ENCODE measurements at regions not wholly inside any gene's neighbourhood (a gene's known extent, or its start where the extent isn't known, plus 50 kb on each side); places are given as distances from the start of the nearest gene placed in this dataset.

- Histone ChIP-seq H3K4me3 (no peak overlapping the region), H3K27me3 (no peaks in the 10 kb centered on the region), H3K9ac (ENCODE audit: low read depth in 2 of 2, low read length in 2 of 2) (no peak overlapping the region), H3K27ac (no peak overlapping the region), H3K9me3 (no peaks in the 10 kb centered on the region), H3K36me3 (no peaks in the 10 kb centered on the region), H3K4me1 (no peaks in the 10 kb centered on the region)
- no peak for DNase-seq
- intact Hi-C loops (cut with DNase I) = no loop called here
- no peak for TF ChIP-seq CTCF (IDR thresholded peaks at IDR 0.05)
These were observed 184.1 kb downstream of the CCER1 start for GRCh38 chr12:90770861-90771260.

GRCh38 chr12:90757957-90758356 lies 197.0 kb downstream of the CCER1 start:
- no peaks in the 10 kb centered on the region for H3K9me3 ChIP-seq
- no peak overlapping the region for H3K27ac ChIP-seq
- no peaks in the 10 kb centered on the region for H3K36me3 ChIP-seq
- no peak for TF ChIP-seq CTCF (IDR thresholded peaks at IDR 0.05)
- intact Hi-C loops (cut with DNase I) = no loop called here
- H3K27me3 ChIP-seq = no peaks in the 10 kb centered on the region
- H3K9ac ChIP-seq (ENCODE audit: low read depth in 2 of 2, low read length in 2 of 2) = no peak overlapping the region
- no peak for DNase-seq
- no peak overlapping the region for H3K4me3 ChIP-seq
- H3K4me1 ChIP-seq = no peaks in the 10 kb centered on the region

- H3K9me3 ChIP-seq = no peaks in the 10 kb centered on the region
- H3K4me3 ChIP-seq = no peak overlapping the region
- no peak for TF ChIP-seq CTCF (IDR thresholded peaks at IDR 0.05)
- no peaks in the 10 kb centered on the region for H3K36me3 ChIP-seq
- intact Hi-C loops (cut with DNase I) = no loop called here
- no peak overlapping the region for H3K27ac ChIP-seq
- H3K4me1 ChIP-seq = no peaks in the 10 kb centered on the region
- no peaks in the 10 kb centered on the region for H3K27me3 ChIP-seq
- no peak for DNase-seq
- no peak overlapping the region for H3K9ac ChIP-seq (ENCODE audit: low read depth in 2 of 2, low read length in 2 of 2)
These were observed 209.8 kb downstream of the CCER1 start for GRCh38 chr12:90745211-90745610.

GRCh38 chr12:90741611-90742010 lies 213.4 kb downstream of the CCER1 start:
- intact Hi-C loops (cut with DNase I) = no loop called here
- DNase-seq = no peak

GRCh38 chr12:90729736-90730135 lies 225.2 kb downstream of the CCER1 start:
- H3K36me3 ChIP-seq = no peaks in the 10 kb centered on the region
- TF ChIP-seq CTCF (IDR thresholded peaks at IDR 0.05) = no peak
- no peaks in the 10 kb centered on the region for H3K9me3 ChIP-seq
- H3K27ac ChIP-seq = no peak overlapping the region
- no peak overlapping the region for H3K4me3 ChIP-seq
- H3K9ac ChIP-seq (ENCODE audit: low read depth in 2 of 2, low read length in 2 of 2) = no peak overlapping the region
- no peaks in the 10 kb centered on the region for H3K4me1 ChIP-seq
- H3K27me3 ChIP-seq = no peaks in the 10 kb centered on the region
- DNase-seq = no peak
- intact Hi-C loops (cut with DNase I) = no loop called here

More at GRCh38 chr12:90741611-90742010, 213.4 kb downstream of the CCER1 start:
- no peak overlapping the region for H3K4me3 ChIP-seq
- TF ChIP-seq CTCF (IDR thresholded peaks at IDR 0.05) = no peak
- H3K9me3 ChIP-seq = no peaks in the 10 kb centered on the region
- no peaks in the 10 kb centered on the region for H3K36me3 ChIP-seq
- no peak overlapping the region for H3K9ac ChIP-seq (ENCODE audit: low read depth in 2 of 2, low read length in 2 of 2)
- no peak overlapping the region for H3K27ac ChIP-seq
- H3K4me1 ChIP-seq = no peaks in the 10 kb centered on the region
- H3K27me3 ChIP-seq = no peaks in the 10 kb centered on the region

- no peaks in the 10 kb centered on the region for H3K9me3 ChIP-seq
- no peak for DNase-seq
- H3K27ac ChIP-seq = no peak overlapping the region
- H3K9ac ChIP-seq (ENCODE audit: low read depth in 2 of 2, low read length in 2 of 2) = no peak overlapping the region
- no peak overlapping the region for H3K4me3 ChIP-seq
- H3K4me1 ChIP-seq = peaks cover 3% of the 10 kb centered on the region
- no peak for TF ChIP-seq CTCF (IDR thresholded peaks at IDR 0.05)
- intact Hi-C loops (cut with DNase I) = no loop called here
- no peaks in the 10 kb centered on the region for H3K36me3 ChIP-seq
- no peaks in the 10 kb centered on the region for H3K27me3 ChIP-seq
These were observed 242.3 kb downstream of the CCER1 start for GRCh38 chr12:90712671-90713070.

Measured in colonic mucosa (tissue), 4 donors.